ENCODE measurements at regions not wholly inside any gene's neighbourhood (a gene's known extent, or its start where the extent isn't known, plus 50 kb on each side); places are given as distances from the start of the nearest gene placed in this dataset.

- ChIA-PET POLR2A (no interaction called here), CTCF (no interaction called here)
- intact Hi-C loops (cut with micrococcal nuclease; ENCODE audit: unreplicated experiment) (no loop called here), in situ Hi-C loops (cut with HindIII; ENCODE audit: low pct_unique_long_range_greater_than_20kb, low sequenced_read_pairs) (no loop called here)
- no peaks in the 10 kb centered on the region for H3K27me3 ChIP-seq (ENCODE audit: control insufficient read depth, insufficient read depth, low read length)
- H3K36me3 ChIP-seq (ENCODE audit: control insufficient read depth, insufficient read depth, low read length) = no peaks in the 10 kb centered on the region
- no peaks in the 10 kb centered on the region for H3K9me3 ChIP-seq (ENCODE audit: control insufficient read depth, insufficient read depth, low read depth, low read length)
- BruUV-seq (replicated peaks) = no TSS peak
- no peak for DNase-seq (ENCODE audit: low read depth, low spot score)
- H3K4me1 ChIP-seq (ENCODE audit: control insufficient read depth, insufficient read depth, low read length) = no peaks in the 10 kb centered on the region
- no peak for ATAC-seq
- TF ChIP-seq TCF7L2 (IDR thresholded peaks at IDR 0.05; ENCODE audit: low read depth, low read length) = no peak
- TF ChIP-seq REST (IDR thresholded peaks at IDR 0.05; ENCODE audit: insufficient read depth in 1 of 2, low read depth in 2 of 2, low read length in 1 of 2) = no peak
- no peak for TF ChIP-seq SIN3A (IDR thresholded peaks at IDR 0.05; ENCODE audit: borderline replicate concordance, insufficient read depth, low read depth, low read length)
- no peak for TF ChIP-seq POLR2AphosphoS5 (IDR thresholded peaks at IDR 0.05; ENCODE audit: low read depth, low read length)
- no peak for TF ChIP-seq CTCF (IDR thresholded peaks at IDR 0.05)
- H3K4me3 ChIP-seq (ENCODE audit: low read depth in 2 of 2, low read length in 2 of 2) = no peak overlapping the region
- H3K27ac ChIP-seq (ENCODE audit: low read length) = no peak overlapping the region
These were observed 82.7 kb downstream of the SLC10A2 start for GRCh38 chr13:102983496-102983895.

GRCh38 chr13:102980331-102980982 lies 85.8 kb downstream of the SLC10A2 start:
- no peak for ATAC-seq
- H3K27me3 ChIP-seq (ENCODE audit: control insufficient read depth, insufficient read depth, low read length) = no peaks in the 10 kb centered on the region
- in situ Hi-C loops (cut with HindIII; ENCODE audit: low pct_unique_long_range_greater_than_20kb, low sequenced_read_pairs) (no loop called here), intact Hi-C loops (cut with micrococcal nuclease; ENCODE audit: unreplicated experiment) (no loop called here)
- no peak for DNase-seq (ENCODE audit: low read depth, low spot score)
- ChIA-PET POLR2A (no interaction called here), CTCF (no interaction called here)
- BruUV-seq (replicated peaks) = no TSS peak
- H3K27ac ChIP-seq (ENCODE audit: low read length) = no peak overlapping the region
- TF ChIP-seq TCF7L2 (IDR thresholded peaks at IDR 0.05; ENCODE audit: low read depth, low read length) = no peak
- TF ChIP-seq CTCF (IDR thresholded peaks at IDR 0.05) = no peak
- TF ChIP-seq REST (IDR thresholded peaks at IDR 0.05; ENCODE audit: insufficient read depth in 1 of 2, low read depth in 2 of 2, low read length in 1 of 2) = no peak
- H3K36me3 ChIP-seq (ENCODE audit: control insufficient read depth, insufficient read depth, low read length) = no peaks in the 10 kb centered on the region
- H3K4me3 ChIP-seq (ENCODE audit: low read depth in 2 of 2, low read length in 2 of 2) = no peak overlapping the region
- H3K4me1 ChIP-seq (ENCODE audit: control insufficient read depth, insufficient read depth, low read length) = no peaks in the 10 kb centered on the region
- H3K9me3 ChIP-seq (ENCODE audit: control insufficient read depth, insufficient read depth, low read depth, low read length) = no peaks in the 10 kb centered on the region

Data from Panc1 (cell line).